ENCODE measurements at regions not wholly inside any gene's neighbourhood (a gene's known extent, or its start where the extent isn't known, plus 50 kb on each side); places are given as distances from the start of the nearest gene placed in this dataset.
A peak's percentile ranks its signal among the peaks of the same experiment; 100 is the strongest.

DNA sequence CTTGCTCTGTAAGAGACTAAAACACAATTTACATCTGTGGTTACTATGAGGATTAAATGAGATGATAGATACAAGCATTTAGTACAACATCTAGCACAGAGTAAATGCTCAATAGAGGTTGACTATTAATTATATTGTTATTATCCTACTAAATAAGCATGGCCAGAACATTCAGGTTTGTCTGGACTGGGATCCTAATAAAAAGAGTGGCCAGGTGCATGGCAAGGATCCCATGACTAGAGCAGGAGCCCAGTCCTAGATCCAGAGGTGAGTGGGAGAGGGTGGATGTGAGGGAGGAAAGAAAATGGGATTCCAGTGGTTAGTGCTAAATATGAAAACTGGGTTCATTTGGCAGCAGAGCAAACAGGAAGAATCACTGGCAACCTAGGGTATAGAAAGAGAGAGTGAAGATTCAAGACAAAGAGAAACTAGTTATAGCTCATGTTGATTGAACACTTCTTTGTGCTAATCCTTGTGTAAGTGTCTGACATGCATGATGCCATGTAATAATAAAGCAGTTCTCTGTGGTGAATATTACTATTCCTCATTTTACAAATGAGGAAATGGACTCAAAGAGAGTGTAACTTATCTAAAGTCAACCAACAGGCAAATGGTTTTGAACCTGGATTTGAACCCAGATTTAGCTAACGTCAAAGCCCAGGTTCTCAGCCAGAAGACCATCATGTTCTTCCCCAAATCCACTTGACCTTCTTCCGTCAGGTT is 71.1 kb upstream of the FGGY start:
- DNase-seq: no peak

DNA sequence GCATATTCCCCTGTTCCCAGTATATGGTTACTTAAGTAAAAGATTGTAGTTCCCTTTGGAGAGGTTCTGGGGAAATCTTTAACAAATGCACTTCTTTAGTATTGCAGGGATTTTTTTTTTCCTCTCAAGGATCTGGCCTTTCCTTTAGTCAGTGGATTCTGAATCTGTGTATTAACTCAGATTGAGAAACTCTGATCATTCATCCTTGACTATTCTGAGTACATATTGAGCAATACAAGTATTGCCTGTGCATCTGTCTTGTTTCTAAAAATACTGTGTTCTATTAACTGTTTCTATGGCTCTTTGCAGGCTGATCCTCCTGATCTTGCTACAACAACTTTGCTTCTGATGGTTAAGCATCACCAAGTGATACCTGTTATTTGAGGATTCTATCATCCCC is 67.8 kb upstream of the FGGY start:
- DNase-seq: peak; percentile 88

DNA sequence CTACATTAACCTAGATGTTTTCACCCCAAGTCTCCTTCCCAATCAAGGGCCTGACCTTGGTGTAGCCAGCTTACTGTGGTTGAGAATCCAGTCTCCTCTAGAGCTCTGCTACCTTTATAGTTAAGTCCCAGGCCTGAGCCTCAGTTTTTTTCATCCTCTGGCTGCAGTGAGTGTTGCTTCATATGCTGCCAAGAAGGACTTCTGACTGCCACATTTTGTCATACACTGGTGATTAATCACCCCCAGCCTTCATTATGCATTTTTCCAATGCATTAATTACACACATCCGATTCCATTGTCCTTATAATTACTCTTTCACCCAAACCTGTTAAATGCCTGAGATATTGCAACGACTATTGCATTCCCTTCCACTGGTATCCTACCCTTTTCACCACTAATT is 66.3 kb upstream of the FGGY start:
- DNase-seq: peak; percentile 87

DNA sequence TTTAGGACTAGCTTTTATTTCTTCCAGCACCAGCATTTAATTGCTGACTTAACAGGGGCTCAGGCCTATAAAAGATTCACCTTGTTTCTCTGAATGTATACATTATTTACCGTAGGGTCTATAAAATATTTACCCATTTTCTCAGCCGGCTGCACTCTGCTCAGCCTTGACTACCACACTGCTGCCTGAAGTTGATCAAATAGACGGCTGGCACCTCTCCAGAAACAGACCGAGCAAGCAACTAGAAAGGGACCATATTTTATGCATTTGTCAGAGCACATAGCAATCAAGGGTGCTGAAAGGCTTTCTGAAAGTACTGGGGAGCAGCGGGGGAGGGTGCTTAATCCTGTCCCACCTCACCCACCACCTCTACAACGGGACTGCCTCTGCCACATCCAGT is 64.7 kb upstream of the FGGY start:
- DNase-seq: peak; percentile 68

DNA sequence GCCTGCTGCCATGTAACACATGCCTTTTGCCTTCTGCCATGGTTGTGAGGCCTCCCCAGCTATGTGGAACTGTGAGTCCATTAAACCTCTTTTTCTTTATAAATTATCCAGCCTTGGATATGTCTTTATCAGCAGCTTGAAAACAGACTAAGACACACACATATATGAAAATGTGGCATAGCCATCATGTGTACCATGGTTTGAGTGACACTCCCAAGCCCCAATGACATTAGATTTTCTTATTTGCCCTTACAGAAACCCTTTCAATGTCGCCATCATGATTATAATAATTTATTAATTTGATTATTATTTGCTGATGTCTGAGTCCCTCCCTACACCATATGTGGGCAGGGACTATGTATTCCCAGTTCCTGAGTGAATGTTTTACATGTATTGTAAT is 63.5 kb upstream of the FGGY start:
- no peak for DNase-seq

DNA sequence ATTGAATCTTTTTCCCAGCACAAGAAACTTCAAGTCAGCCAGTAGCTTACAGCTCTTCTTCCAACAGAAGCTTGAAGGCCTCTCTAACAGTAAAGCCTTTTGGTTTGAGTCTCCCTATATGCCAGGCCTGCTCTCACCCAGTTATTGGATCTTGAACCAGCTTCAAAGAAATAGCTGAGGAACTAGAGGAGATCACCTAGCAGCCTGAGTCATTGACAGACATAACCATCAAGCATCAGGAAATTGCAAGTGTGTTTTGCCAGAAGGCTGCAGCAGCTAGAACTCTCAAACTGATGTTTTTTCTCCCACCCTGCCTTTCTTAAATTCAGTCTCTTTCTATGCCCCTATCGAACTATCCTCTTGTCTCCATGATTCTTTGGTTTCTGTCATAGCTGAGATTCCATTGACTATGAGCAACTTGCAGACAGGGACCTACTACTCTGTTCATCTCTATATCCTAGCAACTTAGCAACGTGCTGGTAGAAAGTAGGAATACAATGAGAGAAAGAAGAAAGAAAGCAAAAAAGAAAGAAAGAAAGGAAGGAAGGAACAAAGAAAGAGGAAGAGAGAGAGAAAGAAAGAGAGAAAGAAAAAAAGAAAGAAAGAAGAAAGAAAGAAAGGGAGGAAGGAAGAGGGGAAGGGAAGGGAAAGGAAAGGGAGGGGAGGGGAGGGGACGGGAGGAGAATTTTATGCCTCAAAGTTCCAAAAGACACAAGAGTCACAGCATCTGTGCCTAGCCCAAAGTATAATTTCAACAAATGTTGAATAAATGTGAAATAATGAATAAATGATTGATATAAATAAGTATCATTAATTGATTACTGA is 60.0 kb upstream of the FGGY start:
- no peak for DNase-seq

DNA sequence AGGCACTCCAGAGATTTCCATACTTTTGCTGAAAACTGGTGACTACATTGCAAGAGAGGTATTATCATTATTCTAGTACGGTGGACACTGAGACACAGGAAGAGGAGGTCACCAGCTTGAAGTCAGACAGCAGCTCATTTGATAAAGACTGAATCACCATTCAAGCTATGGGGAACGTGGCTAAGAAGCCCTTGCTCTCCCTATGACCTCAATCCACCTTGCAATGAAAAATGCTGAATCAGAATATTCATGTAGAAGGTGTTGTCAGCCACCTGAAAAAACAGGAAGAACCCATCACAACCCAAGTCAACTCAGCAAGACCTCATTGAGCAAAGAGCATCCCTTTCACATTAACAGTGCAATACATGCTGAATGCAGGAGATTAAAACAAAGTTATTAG is 59.0 kb upstream of the FGGY start:
- no peak for DNase-seq

DNA sequence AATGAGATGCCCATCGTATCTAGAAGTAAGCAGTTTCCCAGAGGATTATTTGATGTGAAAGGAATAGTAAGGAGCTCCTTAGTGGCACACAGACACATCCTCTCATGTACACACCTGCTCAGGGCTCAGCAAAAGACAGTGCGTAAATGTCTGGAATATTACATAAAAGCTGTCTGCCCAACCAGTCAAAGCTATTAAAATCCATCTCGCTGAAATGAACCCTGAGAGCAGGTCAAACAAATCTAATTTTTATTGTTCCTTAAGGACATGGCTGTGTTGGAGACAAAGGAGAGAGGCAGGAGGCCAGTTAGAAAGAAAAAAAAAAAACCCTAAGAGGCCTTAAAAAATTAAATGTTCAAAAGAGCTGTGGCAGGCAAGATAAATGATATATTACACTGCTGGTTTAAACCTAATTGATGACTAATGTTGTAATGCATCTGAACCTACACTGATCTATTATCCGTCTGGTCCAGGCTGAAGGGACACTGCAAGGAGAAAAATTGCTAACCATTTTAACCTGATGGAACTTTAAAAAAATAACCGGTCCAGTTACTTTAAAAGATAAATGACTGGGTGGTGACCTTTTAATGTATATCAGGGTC is 58.5 kb upstream of the FGGY start:
- no peak for DNase-seq

DNA sequence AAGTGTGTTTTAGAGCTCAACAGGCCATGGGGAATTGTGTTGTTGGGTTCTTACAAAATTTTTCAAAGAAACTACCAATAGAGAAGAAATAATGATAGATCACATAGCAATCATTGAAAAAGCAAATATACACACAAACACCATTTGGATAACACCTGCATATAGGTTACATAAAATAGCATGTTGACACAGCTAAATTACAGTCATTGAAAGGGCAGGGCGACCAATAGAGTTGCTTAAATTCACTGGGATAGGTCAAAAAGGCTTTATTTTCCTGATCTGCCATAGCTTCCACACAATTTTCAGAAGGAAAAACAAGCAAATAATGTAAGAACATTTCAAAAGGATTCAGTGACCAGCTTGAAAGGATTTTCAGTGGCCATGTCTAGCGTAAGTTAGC is 57.9 kb upstream of the FGGY start:
- DNase-seq: no peak

DNA sequence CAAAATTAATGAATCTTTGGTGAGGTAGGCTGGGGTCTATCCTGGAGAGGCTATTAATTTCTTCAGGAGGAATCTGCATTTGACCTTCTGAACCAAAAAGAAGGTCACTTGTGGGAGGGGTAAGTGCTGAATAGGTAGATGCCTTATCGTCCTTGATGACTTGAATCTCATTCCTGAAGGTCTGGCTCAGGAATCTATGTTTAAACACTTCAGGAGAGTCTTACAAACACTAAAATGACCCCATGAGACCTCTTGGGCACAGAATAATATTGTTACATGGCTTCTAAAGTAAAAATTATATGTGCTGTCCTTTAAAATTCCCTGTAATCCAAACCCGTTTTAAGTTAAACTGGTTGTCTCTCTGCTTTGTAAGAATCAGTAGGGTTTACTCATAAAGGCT is 55.0 kb upstream of the FGGY start:
- DNase-seq: no peak

DNA sequence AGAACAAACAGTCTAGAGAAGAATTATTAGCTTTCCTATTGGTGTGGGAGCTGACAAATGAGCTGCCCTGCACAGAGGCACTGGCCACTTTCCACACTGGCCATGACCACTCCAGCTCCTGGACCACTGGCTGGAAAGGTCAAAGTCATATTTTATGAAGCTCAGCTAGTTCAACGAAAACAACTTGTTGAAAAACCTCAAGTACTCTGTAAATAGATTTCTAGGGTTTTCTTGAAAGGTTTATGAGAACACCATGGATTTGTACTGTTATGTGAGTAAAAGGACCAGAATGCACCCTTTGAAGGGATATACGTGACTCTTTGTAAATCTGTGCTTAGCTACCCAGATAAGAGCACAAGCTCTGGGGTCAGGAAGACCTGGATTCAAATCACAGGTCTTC is 54.5 kb upstream of the FGGY start:
- no peak for DNase-seq

DNA sequence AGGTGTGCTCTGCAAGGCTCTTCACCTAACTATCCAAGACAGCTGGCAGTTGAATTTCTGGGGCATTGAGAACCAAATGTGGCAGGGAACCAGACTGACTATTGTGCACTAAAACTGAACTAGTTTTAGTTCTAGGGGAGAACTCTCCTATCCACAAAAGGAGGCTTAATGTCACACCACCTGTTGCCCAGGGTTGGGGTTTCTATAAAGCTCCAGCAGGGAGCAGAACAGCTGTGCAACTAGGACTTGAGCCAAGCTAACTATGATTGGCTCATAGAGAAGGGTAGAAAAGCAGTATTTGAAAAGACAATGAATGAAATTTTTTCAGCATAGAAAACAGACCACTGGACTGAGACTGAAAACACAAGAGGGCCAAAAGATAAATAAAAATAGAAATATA is 53.3 kb upstream of the FGGY start:
- DNase-seq: peak; percentile 58

DNA sequence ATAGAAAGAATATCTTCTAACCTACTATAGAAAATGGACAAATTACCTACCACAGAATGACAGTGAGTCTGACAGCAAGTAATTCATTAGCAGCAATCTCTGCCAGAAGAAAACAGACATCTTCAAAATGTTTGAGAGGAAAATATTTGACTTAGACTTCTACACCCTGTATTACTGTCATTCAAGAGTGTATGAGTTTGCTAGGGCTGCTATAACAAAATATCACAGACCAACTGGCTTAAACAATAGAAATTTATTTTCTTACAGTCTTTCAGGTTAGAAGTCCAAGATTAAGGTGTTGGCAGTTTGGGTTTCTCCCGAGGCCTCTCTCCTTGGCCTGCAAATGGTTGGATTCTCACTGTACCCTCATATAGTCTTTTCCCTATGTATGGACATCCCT is 52.9 kb upstream of the FGGY start:
- DNase-seq: no peak

DNA sequence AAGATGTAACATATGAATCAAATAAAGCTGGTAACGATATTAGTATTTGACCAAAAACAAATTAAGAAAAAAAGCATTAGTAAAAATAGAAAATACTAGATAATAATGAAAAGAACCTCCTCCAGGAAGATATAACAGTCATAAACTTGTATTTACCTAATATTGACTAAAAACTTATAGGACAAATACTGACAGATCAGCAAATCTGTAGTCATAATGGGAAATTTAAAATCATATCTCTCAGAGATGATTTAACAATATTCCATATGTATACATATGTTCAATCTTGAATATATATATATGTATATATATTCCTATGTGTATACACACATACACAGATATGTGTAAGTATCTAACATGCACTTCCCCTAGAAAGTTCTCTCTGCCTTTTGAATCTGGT is 52.0 kb upstream of the FGGY start:
- no peak for DNase-seq

Data from NCI-H446 treated with DMSO at 0.1 percent for 48 hours (cell line).